ENCODE measurements at regions not wholly inside any gene's neighbourhood (a gene's known extent, or its start where the extent isn't known, plus 50 kb on each side); places are given as distances from the start of the nearest gene placed in this dataset.

DNA sequence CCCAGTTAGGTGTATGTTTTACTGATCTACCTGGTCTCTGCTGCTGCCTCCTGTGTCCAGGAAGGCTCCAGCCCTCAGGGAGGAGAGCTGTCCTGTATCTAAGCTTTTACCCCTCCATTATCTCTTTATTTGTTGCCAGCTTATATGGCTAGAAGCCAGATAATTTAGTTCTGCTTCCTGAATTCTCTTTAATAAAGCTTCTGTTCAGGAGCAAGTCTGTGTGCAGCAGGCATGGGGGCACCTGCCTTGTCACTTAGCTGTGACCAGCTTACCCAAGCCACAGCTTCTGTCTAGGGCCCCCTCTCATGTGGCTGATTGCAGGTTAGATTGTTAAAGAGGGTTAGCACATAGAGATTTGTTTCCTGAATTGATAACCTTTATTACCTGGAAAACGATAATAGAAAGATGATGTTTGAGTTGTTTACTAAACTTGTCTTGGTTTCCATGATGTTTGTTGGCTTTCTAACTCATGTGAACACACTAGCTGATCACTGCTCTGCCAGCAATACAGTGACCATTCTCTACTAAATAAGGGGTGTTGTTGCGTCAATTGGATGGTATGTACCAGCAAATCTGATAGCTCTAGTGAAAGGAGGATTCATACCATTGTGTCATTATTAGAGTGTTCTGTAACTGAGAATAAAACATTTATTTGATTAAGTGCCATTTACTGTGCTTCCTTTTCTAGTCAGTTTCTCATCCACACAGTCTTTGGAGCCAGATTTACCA, 189.8 kb upstream of the ANK2 start:
- Histone ChIP-seq H4K91ac (ENCODE audit: insufficient read depth, low read depth, low read length) (no peak overlapping the region), H2BK20ac (ENCODE audit: low read depth, low read length) (no peak overlapping the region), H3K79me1 (ENCODE audit: low read depth in 1 of 2, low read length in 2 of 2) (no peaks in the 10 kb centered on the region), H2BK5ac (ENCODE audit: low read depth, low read length, poor library complexity, severe bottlenecking) (no peak overlapping the region), H3K4me2 (ENCODE audit: low read depth, low read length) (no peak overlapping the region), H3K9me1 (ENCODE audit: insufficient read depth, low read length) (no peaks in the 10 kb centered on the region), H3K9me3 (ENCODE audit: control insufficient read depth, insufficient read depth, low read length) (no peaks in the 10 kb centered on the region), H2BK120ac (ENCODE audit: low read depth, low read length) (no peak overlapping the region), H2BK15ac (ENCODE audit: low read depth, low read length) (no peak overlapping the region), H3K27ac (ENCODE audit: insufficient read depth, low read length) (no peak overlapping the region), H3K14ac (replicated peaks; ENCODE audit: low read depth, low read length) (no peak overlapping the region), H3K4ac (ENCODE audit: low read depth, low read length) (no peak overlapping the region), H3K4me3 (ENCODE audit: insufficient read depth, low read depth, low read length) (no peak overlapping the region), H2AFZ (replicated peaks; ENCODE audit: low read length, poor library complexity) (no peak overlapping the region), H3K23ac (ENCODE audit: low read depth, low read length) (no peak overlapping the region), H4K5ac (ENCODE audit: low read depth, low read length) (no peak overlapping the region), H2AK5ac (ENCODE audit: low read depth, low read length) (no peak overlapping the region), H3K4me1 (ENCODE audit: control insufficient read depth, insufficient read depth, low read length) (no peaks in the 10 kb centered on the region), H2AK9ac (replicated peaks; ENCODE audit: low read depth, low read length, poor library complexity) (no peak overlapping the region), H4K8ac (ENCODE audit: low read depth in 2 of 2, low read length in 2 of 2) (no peak overlapping the region), H3K56ac (ENCODE audit: extremely low read depth, insufficient read depth, low read length) (no peak overlapping the region), H3K27me3 (ENCODE audit: control insufficient read depth, insufficient read depth, low read length) (no peaks in the 10 kb centered on the region), H3K18ac (ENCODE audit: low read depth, low read length) (no peak overlapping the region), H3K36me3 (ENCODE audit: control insufficient read depth, insufficient read depth, low read length) (no peaks in the 10 kb centered on the region), H4K20me1 (ENCODE audit: insufficient read depth, low read length) (no peaks in the 10 kb centered on the region), H3K9ac (ENCODE audit: low read depth, low read length) (no peak overlapping the region)
- no peak for ATAC-seq (ENCODE audit: low read depth)
- BruUV-seq (replicated peaks): no TSS peak
- in situ Hi-C loops (cut with MboI; ENCODE audit: low sequenced_read_pairs) (no loop called here), dilution Hi-C loops (cut with HindIII; ENCODE audit: low sequenced_read_pairs, unreplicated experiment) (no loop called here), intact Hi-C loops (cut with micrococcal nuclease) (no loop called here)
- no peak for TF ChIP-seq FOS (IDR thresholded peaks at IDR 0.05; ENCODE audit: low read depth, low read length)
- TF ChIP-seq RAD21 (IDR thresholded peaks at IDR 0.05; ENCODE audit: low read length): no peak
- no peak for TF ChIP-seq MXI1 (IDR thresholded peaks at IDR 0.05; ENCODE audit: borderline replicate concordance, low read depth, low read length)
- no peak for TF ChIP-seq RCOR1 (IDR thresholded peaks at IDR 0.05; ENCODE audit: insufficient replicate concordance, low read length)
- no peak for TF ChIP-seq BHLHE40 (IDR thresholded peaks at IDR 0.05; ENCODE audit: low read depth, low read length)
- no peak for TF ChIP-seq RFX5 (IDR thresholded peaks at IDR 0.05; ENCODE audit: low read depth, low read length)
- no peak for TF ChIP-seq MAFK (IDR thresholded peaks at IDR 0.05; ENCODE audit: low read depth, low read length)
- no peak for TF ChIP-seq SMC3 (IDR thresholded peaks at IDR 0.05; ENCODE audit: low read depth, low read length)
- TF ChIP-seq CHD1 (IDR thresholded peaks at IDR 0.05; ENCODE audit: low read depth, low read length): no peak
- TF ChIP-seq, protein P1, sequence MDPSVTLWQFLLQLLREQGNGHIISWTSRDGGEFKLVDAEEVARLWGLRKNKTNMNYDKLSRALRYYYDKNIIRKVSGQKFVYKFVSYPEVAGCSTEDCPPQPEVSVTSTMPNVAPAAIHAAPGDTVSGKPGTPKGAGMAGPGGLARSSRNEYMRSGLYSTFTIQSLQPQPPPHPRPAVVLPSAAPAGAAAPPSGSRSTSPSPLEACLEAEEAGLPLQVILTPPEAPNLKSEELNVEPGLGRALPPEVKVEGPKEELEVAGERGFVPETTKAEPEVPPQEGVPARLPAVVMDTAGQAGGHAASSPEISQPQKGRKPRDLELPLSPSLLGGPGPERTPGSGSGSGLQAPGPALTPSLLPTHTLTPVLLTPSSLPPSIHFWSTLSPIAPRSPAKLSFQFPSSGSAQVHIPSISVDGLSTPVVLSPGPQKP (IDR thresholded peaks at IDR 0.05; ENCODE audit: borderline replicate concordance, low read depth, low read length): no peak
- no peak for TF ChIP-seq NFE2L2 (IDR thresholded peaks at IDR 0.05; ENCODE audit: low read depth, low read length)
- no peak for TF ChIP-seq CEBPB (IDR thresholded peaks at IDR 0.05; ENCODE audit: low read depth, low read length)
- TF ChIP-seq MAZ (IDR thresholded peaks at IDR 0.05; ENCODE audit: borderline replicate concordance, low read depth, low read length): no peak
- no peak for TF ChIP-seq POLR2A (IDR thresholded peaks at IDR 0.05; ENCODE audit: low read depth, low read length)
- TF ChIP-seq CTCF (conservative IDR thresholded peaks at IDR 0.05; ENCODE audit: low read depth, low read length): no peak
- TF ChIP-seq, protein P2, sequence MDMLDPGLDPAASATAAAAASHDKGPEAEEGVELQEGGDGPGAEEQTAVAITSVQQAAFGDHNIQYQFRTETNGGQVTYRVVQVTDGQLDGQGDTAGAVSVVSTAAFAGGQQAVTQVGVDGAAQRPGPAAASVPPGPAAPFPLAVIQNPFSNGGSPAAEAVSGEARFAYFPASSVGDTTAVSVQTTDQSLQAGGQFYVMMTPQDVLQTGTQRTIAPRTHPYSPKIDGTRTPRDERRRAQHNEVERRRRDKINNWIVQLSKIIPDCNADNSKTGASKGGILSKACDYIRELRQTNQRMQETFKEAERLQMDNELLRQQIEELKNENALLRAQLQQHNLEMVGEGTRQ (IDR thresholded peaks at IDR 0.05; ENCODE audit: low read depth, low read length): no peak
- DNase-seq: no peak
- ChIA-PET POLR2A (ENCODE audit: unreplicated experiment) (no interaction called here), CTCF (interaction anchor here (0.7 kb wide), 1 partner anchor 19 kb away, joined by 4 read pairs; no protein-coding TSS in a partner anchor)
- no CpG with 5 or more reads among the region's 2 CpGs for WGBS, 2 experiments (ENCODE audit: extremely low coverage in 2 of 2, insufficient read length in 1 of 2)

All from IMR-90 (cell line).